Esophagus squamous epithelium (tissue), 4 donors: ENCODE measurements at regions not wholly inside any gene's neighbourhood (a gene's known extent, or its start where the extent isn't known, plus 50 kb on each side); places are given as distances from the start of the nearest gene placed in this dataset.

Source experiments
- CTCF ChIP-seq, 6 experiments: fragments of 450-650 bp in 4 of 6; fragments of 200-600 bp in 2 of 6; sonication (generic) in 2 of 6; IDR thresholded peaks; one replicate each; pipeline ENCODE4 v1.5.1; 2016 to 2019; ENCODE audit warnings: antibody characterized with exemption in 6 of 6, mild to moderate bottlenecking in 4 of 6, moderate library complexity in 4 of 6
- POLR2A ChIP-seq, 4 donors: fragments of 450-650 bp; IDR thresholded peaks; one replicate each; pipeline ENCODE4 v1.6.1; 2017; ENCODE audit warnings: antibody characterized with exemption in 4 of 4, mild to moderate bottlenecking in 4 of 4, moderate library complexity in 3 of 4

- TF ChIP-seq CTCF (IDR thresholded peaks at IDR 0.05) (no peak), POLR2A (IDR thresholded peaks at IDR 0.05) (no peak)
Measured at GRCh38 chr9:106102821-106103220, 408.5 kb downstream of the TMEM38B start.
